HG03342 (cell line): ENCODE measurements at regions not wholly inside any gene's neighbourhood (a gene's known extent, or its start where the extent isn't known, plus 50 kb on each side); places are given as distances from the start of the nearest gene placed in this dataset.
A peak's percentile ranks its signal among the peaks of the same experiment; 100 is the strongest.

Experiments
- ATAC-seq: cut with Tn5 transposase; IDR thresholded peaks from one replicate; pipeline ENCODE4 v1.9.1; 2021; ENCODE audit warnings: mild to moderate bottlenecking, moderate library complexity; ENCODE audit not compliant: unreplicated experiment

DNA sequence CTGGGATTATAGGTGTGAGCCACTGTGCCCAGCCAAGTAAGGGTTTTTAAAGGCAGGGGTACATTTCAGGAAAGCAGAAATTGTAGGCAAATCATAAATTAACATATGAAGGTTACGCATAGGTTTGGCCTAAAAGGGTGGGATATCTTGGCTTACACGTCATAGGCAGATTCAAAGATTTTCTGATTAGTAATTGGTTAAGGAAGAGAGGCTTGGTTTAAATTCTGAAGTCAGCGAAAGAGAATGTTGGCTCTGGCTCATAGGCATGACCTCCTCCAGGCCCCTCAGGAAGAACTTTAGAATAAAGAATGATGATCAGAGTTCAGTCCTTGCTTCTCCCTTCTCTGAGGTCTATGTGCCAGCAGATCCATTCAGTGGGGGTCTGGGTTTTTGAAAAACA, 124.8 kb upstream of the RBBP6 start:
- ATAC-seq, result no peak

DNA sequence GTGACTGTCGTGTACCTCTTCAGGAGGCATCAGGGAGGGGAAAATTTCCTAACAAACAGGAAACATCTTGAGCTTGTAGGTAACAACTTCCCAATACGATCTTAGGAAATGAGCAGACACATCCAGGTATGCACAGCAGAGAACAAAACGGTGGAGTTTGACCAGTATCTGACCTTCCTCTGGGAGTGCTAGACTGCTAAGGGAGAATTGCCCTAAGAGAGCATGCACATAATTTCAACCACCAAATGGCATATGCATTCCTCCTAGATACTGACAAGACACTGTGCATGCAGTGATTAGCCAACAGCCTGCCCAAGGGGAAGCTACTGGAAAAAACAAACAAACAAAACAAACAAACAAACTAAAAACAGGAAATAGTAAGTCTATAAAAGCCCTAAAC, 120.6 kb upstream of the RBBP6 start:
- no peak for ATAC-seq

DNA sequence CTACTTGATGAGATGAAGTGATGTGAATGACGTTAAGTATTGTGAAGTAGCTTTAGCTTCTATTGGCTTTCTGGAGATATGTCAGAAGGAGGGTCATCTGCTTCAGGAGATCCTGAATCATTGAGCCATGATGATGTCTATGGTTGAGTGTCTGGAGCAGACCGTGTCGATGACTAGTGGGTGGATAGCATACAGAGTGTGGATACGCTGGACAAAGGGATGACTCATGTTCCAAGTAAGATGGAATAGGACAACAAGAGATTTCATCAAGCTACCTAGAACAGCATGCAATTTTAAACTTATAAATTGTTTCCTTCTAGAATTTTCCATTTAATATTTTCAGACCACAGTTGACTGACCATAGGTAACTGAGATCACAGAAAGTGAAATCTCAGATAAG, 116.1 kb upstream of the RBBP6 start:
- ATAC-seq, result no peak

DNA sequence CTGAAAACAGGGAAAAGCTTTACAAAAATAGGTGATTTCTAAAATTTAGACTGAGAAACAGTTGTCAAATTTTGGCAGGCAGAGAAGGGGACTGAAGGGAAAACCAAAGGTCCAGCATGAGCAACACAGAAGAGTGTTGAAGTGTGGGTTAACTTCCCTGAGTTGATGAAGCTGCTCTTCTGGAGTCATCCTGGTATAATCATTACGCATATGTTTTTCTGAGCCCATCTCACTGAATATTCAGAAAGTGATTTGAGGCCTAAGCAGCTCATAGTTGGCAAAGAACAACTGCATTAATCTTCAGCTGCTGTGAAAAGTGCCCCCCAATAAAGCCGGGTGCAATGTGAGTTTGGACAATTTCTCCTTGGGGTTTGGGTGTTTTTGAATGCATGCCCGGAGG, 115.0 kb upstream of the RBBP6 start:
- ATAC-seq, result no peak

- no peak for ATAC-seq
These were observed 111.5 kb upstream of the RBBP6 start for GRCh38 chr16:24427840-24428239.

DNA sequence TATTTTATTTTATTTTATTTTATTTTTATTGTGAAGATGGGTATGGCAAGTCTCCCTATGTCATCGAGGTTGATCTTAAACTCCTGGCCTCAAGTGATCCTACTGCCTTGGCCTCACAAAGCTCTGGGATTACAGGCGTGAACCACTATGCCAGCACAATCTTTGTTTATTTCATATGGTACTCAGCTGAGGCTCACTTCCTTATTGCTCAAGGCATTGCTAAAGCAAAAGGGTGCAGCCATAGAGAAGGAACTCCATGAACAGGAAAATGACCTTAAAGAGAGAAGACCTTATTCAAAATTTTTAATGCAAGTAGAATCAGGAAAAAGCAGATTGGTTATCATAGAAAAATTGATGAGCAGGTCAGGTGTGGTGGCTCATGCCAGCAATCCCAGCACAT, 110.6 kb upstream of the RBBP6 start:
- no peak for ATAC-seq

GRCh38 chr16:24430954-24431760, 108.2 kb upstream of the RBBP6 start:
- peak; percentile 69 for ATAC-seq

GRCh38 chr16:24433706-24434105, 105.7 kb upstream of the RBBP6 start:
- ATAC-seq, result no peak

GRCh38 chr16:24440306-24440705, 99.1 kb upstream of the RBBP6 start:
- no peak for ATAC-seq

GRCh38 chr16:24442631-24443030, 96.7 kb upstream of the RBBP6 start:
- no peak for ATAC-seq

DNA sequence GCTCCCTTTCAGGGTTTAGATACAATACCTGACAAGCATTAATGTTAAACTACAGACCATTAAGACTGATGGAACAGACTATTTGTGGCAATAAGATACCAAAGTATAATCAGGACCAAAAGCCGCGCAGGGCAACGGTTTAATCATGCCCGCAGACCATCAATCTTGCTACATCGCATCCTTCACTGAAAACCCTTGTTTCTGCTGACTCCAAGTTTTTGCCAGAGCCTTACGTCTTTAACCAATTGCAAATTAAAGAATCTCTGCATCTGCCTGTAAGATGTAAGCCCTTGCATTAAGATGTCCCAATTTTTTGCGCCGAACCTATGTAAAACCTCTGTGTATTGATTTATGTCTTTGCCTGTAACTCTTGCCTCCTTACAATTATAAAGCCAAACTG, 94.2 kb upstream of the RBBP6 start:
- no peak for ATAC-seq

- ATAC-seq, result no peak
These were observed 93.2 kb upstream of the RBBP6 start for GRCh38 chr16:24446189-24446588.

- no peak for ATAC-seq
These were observed 86.6 kb upstream of the RBBP6 start for GRCh38 chr16:24452724-24453123.

DNA sequence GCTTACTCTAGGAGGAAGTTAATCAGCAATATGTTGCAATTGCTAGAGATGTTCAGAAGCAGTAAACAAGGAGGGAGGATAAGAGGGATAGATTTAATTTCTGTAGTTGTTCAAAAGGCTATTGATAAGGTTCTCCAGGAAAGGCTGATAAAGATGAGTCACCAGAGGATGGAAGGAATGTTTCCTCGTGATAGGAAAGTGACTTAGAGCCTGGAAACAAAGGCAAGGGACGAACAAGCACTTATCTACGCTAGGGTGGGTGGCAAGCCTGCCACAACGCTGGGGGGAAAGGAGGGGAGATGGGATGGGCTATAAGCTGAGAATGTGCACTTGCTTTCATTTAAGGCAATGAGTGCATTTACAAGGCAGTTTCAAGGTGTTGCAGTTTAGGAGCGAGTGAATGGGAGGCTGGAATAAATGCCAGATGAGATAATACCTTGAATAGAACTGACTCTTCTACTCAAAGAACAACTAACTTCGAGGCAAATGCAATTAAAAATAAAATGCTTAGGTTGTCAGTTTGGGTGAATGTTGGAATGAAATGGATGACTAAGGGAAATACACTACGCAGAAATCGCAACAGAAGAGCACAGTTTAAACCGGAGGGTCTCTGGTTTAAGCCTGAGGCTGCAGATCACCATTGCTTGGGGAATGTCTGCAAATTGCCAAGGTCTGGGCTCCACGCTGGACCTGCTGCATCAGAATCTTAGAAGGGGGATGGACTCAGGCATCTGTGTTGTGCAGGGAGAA, 76.0 kb upstream of the RBBP6 start:
- ATAC-seq, result no peak

DNA sequence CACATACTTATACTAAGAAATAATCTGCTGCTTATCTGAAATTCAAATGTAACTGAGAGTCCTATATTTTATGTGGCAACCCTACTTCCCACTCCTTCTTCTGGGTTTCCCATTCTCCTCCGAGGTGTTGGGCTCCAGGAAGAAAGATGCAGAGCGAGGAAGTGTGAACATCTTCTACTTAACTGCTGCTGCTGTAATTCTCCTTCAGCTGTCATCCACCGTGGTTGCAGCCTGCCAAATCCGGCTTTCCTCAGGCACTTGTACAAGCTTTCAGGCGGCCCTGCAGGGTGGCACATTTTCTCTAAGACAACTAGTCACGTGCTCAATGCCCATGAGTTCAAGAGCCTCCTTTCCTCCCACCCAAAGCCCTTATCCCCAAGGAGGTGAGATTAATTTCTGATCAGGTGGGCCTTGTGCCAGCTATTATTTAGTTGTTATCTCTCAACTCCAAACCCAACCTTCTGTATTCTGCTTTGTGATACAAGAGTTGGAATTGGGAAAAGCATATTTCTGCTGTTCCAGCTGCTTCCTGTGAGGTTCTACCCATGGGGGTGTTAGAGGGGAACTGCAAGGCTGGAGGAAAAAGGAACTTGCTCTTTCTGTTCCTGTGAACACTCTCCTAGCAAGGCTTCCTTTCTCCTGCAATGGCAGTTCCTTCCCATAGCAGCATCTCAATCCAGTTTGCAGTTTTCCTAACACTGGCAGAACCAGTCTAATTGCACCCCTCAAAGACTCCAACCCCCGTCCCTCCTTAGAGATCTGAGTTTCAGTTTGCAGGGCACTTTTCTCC, 67.6 kb upstream of the RBBP6 start:
- ATAC-seq, result no peak

DNA sequence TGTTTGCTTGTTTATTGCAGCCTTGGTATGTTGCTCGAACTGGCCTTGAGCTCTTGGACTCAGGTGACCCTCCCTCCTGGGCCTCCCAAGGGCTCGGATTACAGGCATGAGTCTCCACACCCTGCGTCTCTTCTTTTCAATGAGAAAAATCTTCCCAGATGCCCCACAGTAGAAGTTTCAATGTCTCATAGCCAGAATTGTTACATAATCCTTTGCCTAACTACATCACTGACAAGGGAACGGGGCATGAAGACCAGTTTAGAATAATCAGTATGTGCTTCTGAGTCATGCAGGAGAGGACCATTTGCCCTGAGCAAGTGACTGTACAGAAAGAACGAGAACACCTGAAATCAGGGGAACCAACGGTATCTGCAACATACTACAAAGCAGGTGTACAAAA, 61.9 kb upstream of the RBBP6 start:
- no peak for ATAC-seq

GRCh38 chr16:24478401-24478800, 61.0 kb upstream of the RBBP6 start:
- ATAC-seq, result no peak

DNA sequence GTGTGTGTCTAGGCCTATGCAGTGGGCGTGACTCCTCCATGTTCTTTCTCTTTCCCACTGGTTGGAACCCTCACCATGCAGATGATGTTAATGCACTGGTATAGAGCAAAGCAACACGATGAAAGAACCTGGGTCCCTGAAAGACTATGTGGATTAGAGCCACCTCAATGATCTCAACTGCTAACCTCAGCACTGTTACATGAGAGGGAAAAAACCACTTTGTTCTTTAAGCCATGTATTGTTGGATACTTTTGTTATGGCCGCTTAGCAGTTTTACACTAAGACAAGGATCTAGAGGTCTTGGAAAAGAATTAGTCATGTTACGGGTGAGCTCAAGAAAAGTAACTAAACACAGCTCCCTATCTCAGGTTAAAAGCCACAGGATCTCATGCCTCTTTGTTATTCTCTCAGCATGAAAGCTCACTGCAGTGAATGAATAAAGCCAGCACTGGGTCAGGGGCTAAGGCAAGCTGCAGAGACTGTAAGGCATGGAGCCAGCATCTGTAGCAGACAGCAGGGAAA, 56.6 kb upstream of the RBBP6 start:
- ATAC-seq, result no peak

DNA sequence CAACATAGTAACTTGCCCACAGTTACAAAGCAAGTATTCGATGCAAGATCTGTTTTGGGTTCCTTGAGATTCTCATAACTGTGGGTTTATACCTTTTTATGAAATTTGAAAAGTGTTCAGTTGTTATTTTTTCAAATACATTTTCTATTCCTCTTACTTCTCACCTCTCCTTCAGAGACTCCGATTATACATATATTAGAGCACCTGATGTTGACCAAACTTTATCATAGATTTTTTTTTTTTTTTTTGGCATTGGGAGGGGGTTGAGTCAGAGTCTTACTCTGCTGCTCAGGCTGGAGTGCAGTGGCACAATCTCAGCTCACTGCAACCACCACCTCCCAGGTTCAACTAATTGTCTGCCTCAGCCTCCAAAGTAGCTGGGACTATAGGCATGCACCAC, 51.3 kb upstream of the RBBP6 start:
- no peak for ATAC-seq
